ENCODE measurements at regions not wholly inside any gene's neighbourhood (a gene's known extent, or its start where the extent isn't known, plus 50 kb on each side); places are given as distances from the start of the nearest gene placed in this dataset.

DNA sequence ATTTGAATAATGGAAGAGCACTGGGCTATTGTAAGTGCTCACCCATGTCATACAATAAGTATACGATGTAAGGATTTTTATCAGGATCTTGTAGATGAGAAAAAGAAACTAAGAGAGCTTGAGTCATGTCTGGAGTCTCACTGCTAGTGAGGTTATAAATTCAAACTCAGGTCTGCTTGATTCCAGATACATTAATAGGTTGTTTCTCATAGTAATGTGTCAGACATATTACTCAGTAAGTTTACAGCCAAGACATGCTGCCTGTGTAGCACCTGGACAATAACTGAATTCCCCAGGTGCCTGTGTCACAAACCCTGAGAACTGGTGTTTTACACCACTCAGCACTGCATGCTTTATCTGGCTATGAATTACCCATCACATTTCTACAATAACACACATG lies 216.9 kb upstream of the LRP1B start:
- DNase-seq (ENCODE audit: low spot score): no peak
- TF ChIP-seq, protein P1, sequence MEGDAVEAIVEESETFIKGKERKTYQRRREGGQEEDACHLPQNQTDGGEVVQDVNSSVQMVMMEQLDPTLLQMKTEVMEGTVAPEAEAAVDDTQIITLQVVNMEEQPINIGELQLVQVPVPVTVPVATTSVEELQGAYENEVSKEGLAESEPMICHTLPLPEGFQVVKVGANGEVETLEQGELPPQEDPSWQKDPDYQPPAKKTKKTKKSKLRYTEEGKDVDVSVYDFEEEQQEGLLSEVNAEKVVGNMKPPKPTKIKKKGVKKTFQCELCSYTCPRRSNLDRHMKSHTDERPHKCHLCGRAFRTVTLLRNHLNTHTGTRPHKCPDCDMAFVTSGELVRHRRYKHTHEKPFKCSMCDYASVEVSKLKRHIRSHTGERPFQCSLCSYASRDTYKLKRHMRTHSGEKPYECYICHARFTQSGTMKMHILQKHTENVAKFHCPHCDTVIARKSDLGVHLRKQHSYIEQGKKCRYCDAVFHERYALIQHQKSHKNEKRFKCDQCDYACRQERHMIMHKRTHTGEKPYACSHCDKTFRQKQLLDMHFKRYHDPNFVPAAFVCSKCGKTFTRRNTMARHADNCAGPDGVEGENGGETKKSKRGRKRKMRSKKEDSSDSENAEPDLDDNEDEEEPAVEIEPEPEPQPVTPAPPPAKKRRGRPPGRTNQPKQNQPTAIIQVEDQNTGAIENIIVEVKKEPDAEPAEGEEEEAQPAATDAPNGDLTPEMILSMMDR (IDR thresholded peaks at IDR 0.05; ENCODE audit: extremely low read depth, insufficient read depth, missing control alignments): no peak
- in situ Hi-C loops (cut with MboI; ENCODE audit: low pct_unique_long_range_greater_than_20kb, low sequenced_read_pairs, unreplicated experiment): no loop called here

DNA sequence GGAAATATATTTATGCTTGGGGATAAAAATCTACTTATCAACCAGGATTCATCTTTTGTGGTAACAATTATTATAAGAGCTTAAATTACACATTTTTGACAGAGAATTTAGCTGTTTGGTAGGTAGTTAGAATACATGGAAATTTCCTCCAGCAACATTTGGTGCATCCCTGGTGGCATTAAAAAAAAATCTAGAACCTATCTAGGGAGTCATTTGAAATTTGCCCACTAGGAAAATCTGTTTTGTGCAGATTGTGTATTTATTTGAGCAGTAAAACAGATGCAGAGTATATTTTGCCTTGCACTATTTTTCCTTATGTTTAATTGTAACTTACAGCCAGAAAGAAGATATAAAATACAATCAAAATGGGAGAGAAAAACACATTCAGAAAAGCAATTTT lies 208.4 kb upstream of the LRP1B start:
- TF ChIP-seq, protein P1 (IDR thresholded peaks at IDR 0.05; ENCODE audit: extremely low read depth, insufficient read depth, missing control alignments): no peak
- in situ Hi-C loops (cut with MboI; ENCODE audit: low pct_unique_long_range_greater_than_20kb, low sequenced_read_pairs, unreplicated experiment): no loop called here
- no peak for DNase-seq (ENCODE audit: low spot score)

DNA sequence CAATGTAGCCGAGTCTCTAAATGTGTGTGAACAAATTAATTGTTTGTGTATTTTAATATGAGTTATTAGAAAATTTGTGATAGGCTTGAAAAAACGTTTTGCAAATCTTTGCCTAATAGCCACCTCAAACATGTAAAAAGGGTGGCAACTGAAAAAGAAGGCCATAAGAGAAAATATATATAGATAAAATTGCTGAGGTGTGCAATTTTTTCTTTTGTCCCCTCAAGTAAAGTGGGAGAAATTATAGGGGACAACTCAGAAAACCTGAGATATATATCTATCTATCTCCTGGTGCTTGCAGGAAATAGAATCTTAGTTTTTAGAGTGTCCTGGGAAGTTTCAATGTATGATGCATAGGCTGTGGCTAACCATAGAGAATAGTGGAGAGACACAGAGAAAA lies 201.4 kb upstream of the LRP1B start:
- in situ Hi-C loops (cut with MboI; ENCODE audit: low pct_unique_long_range_greater_than_20kb, low sequenced_read_pairs, unreplicated experiment): no loop called here
- no peak for DNase-seq (ENCODE audit: low spot score)
- TF ChIP-seq, protein P1 (IDR thresholded peaks at IDR 0.05; ENCODE audit: extremely low read depth, insufficient read depth, missing control alignments): no peak

DNA sequence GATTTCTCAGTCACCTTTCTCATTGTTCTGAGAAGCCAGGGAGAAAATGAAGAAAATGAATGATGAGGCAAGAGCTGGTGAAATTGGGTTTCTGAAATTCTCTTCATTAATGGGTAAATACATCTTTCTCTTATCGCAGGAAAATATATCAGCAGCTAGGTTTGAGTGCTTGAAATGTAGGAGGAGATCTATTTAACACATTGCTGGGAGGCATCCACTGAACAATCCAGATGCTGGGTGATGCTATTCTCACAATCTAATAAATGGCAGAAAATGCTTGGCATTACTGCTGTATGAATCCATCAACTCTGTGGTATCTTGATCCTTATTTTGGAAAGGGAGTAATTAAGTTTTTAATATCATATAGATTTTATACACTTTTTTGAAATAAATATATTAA lies 199.6 kb upstream of the LRP1B start:
- in situ Hi-C loops (cut with MboI; ENCODE audit: low pct_unique_long_range_greater_than_20kb, low sequenced_read_pairs, unreplicated experiment): no loop called here
- DNase-seq (ENCODE audit: low spot score): no peak
- TF ChIP-seq, protein P1 (IDR thresholded peaks at IDR 0.05; ENCODE audit: extremely low read depth, insufficient read depth, missing control alignments): no peak

DNA sequence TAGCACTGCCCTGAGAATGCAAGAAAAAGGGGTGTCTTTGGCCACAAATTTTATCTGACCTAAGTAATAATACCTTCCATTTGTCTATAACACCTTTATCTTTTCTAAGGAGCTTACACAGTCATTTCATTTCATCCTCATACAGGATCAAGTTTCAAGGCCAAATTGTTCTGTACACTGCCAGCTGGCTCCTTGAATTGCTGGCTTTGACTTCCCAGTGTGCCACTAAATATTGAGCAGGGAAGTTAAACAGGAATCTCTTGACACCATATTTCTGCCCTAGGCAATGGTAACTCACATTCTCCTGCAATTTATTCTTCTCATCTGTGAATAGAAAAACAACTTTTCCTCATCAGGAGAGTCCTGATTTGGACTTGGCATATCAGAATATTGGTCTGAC lies 195.1 kb upstream of the LRP1B start:
- in situ Hi-C loops (cut with MboI; ENCODE audit: low pct_unique_long_range_greater_than_20kb, low sequenced_read_pairs, unreplicated experiment): no loop called here
- TF ChIP-seq, protein P1 (IDR thresholded peaks at IDR 0.05; ENCODE audit: extremely low read depth, insufficient read depth, missing control alignments): no peak

DNA sequence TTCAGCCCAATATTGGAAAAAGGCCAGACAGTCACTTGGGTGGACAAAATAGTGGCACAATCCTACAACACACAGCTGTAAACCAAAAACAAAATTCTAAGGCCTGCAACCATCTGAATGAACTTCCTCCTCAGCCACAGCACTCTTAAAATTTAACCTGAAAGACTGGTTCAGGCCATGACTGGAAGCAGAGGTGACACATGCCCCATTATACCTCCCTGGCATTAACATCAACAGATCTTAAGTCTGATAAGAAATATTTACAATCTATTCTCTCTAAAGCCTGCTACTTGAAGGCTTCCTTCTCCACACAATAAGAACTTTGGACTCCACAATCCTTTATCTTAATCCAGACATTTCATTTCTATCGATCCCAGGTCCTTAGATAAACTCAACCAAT lies 192.4 kb upstream of the LRP1B start:
- TF ChIP-seq, protein P1 (IDR thresholded peaks at IDR 0.05; ENCODE audit: extremely low read depth, insufficient read depth, missing control alignments): no peak
- in situ Hi-C loops (cut with MboI; ENCODE audit: low pct_unique_long_range_greater_than_20kb, low sequenced_read_pairs, unreplicated experiment): no loop called here
- DNase-seq (ENCODE audit: low spot score): no peak

More for the DNA sequence above, 195.1 kb upstream of the LRP1B start:
- DNase-seq (ENCODE audit: low spot score): no peak

DNA sequence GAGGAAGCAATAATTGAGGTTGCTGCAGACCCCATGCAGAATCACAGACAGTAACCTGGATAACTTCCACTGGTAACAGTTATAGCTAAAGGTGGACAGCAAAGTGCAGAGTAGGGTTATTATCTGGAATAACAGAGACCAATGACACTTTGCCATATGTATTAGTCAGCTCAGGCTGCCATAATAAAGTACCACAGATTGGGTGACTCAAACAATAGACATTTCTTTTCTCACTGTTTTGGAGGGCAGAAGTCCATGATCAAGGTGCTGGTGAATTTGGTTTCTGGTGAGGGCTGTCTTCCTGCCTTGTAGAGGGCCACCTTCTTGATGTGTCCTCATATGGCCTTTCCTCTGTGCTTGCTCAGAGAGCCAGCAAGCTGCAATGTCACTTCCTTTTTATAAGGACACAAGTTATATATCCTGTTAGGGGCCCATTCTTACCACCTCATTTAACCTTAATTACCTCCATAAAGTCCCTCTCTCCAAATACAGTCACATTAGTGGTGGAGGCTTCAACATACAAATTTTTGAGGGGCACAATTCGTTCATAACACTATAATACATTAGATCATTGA lies 191.0 kb upstream of the LRP1B start:
- DNase-seq (ENCODE audit: low spot score): no peak
- in situ Hi-C loops (cut with MboI; ENCODE audit: low pct_unique_long_range_greater_than_20kb, low sequenced_read_pairs, unreplicated experiment): no loop called here
- TF ChIP-seq, protein P1 (IDR thresholded peaks at IDR 0.05; ENCODE audit: extremely low read depth, insufficient read depth, missing control alignments): no peak
